Fibroblast of mammary gland (primary cell): ENCODE measurements at regions not wholly inside any gene's neighbourhood (a gene's known extent, or its start where the extent isn't known, plus 50 kb on each side); places are given as distances from the start of the nearest gene placed in this dataset.

ENCODE experiments used
- DNase-seq: peaks from one replicate; pipeline ENCODE4 v3.0.0-alpha.2; 2010; ENCODE audit warnings: low read depth
- H3K4me3 ChIP-seq: 2 replicates; pipeline ENCODE4 v1.5.1; 2011; ENCODE audit warnings: low read depth, mild to moderate bottlenecking, low read length, moderate library complexity; ENCODE audit not compliant: control insufficient read depth
- CTCF ChIP-seq: conservative IDR thresholded peaks from 2 replicates; pipeline ENCODE4 v1.5.1; 2011; ENCODE audit warnings: low read depth, low read length, inconsistent platforms; ENCODE audit not compliant: control insufficient read depth, insufficient read depth

GRCh38 chr18:64275593-64276300 lies 126.9 kb upstream of the LINC00305 start:
- H3K4me3 ChIP-seq: no peak overlapping the region
- TF ChIP-seq CTCF: no peak
- no peak for DNase-seq

GRCh38 chr18:64273724-64274123 lies 124.8 kb upstream of the LINC00305 start:
- DNase-seq: no peak
- no peak for TF ChIP-seq CTCF
- no peak overlapping the region for H3K4me3 ChIP-seq

- no peak for TF ChIP-seq CTCF
- no peak for DNase-seq
Observed at GRCh38 chr18:64271975-64272659, 123.2 kb upstream of the LINC00305 start.

GRCh38 chr18:64271246-64271645 lies 122.4 kb upstream of the LINC00305 start:
- no peak for TF ChIP-seq CTCF
- DNase-seq: no peak
- H3K4me3 ChIP-seq: no peak overlapping the region

More at GRCh38 chr18:64271975-64272659, 123.2 kb upstream of the LINC00305 start:
- no peak overlapping the region for H3K4me3 ChIP-seq

GRCh38 chr18:64270608-64271007 lies 121.7 kb upstream of the LINC00305 start:
- DNase-seq: no peak
- TF ChIP-seq CTCF: no peak
- no peak overlapping the region for H3K4me3 ChIP-seq

GRCh38 chr18:64270121-64270520 lies 121.2 kb upstream of the LINC00305 start:
- no peak for DNase-seq
- no peak overlapping the region for H3K4me3 ChIP-seq
- TF ChIP-seq CTCF: no peak
